Stimulated activated CD4-positive, alpha-beta T cell treated with anti-CD3 and anti-CD28 coated beads, TNF-alpha, amount 100 ng/mL, for 48 hours (primary cell): ENCODE measurements at regions not wholly inside any gene's neighbourhood (a gene's known extent, or its start where the extent isn't known, plus 50 kb on each side); places are given as distances from the start of the nearest gene placed in this dataset.

Source experiments
- DNase-seq, 3 donors: peaks; one replicate each; pipeline ENCODE4 v3.0.0-alpha.2; 2020; ENCODE audit warnings: low read depth in 3 of 3

GRCh38 chr10:79001082-79001885 lies 67.5 kb upstream of the ZMIZ1 start:
- DNase-seq = no peak

DNA sequence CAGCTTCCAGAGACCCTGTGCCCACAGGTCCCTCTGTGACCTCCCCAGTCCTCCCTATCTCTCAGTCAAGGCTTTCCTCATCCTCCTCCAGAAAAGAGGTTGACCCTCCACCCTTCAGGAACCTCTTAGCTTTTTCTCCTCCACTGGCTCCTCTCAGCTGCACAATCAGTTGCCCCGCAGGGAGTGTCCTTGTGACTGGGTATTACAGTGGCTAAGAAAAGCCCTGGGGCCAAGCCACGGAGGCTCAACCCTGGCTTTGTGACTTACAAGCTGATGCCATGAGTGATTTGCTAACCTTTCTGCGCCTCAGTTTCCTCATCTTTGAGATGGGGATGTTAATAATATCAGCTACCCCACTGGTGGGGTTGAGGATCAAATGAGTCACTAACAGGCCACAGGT lies 66.4 kb upstream of the ZMIZ1 start:
- no peak for DNase-seq

GRCh38 chr10:79003183-79004100 lies 65.3 kb upstream of the ZMIZ1 start:
- no peak for DNase-seq

GRCh38 chr10:79004311-79004710 lies 64.5 kb upstream of the ZMIZ1 start:
- DNase-seq = no peak

DNA sequence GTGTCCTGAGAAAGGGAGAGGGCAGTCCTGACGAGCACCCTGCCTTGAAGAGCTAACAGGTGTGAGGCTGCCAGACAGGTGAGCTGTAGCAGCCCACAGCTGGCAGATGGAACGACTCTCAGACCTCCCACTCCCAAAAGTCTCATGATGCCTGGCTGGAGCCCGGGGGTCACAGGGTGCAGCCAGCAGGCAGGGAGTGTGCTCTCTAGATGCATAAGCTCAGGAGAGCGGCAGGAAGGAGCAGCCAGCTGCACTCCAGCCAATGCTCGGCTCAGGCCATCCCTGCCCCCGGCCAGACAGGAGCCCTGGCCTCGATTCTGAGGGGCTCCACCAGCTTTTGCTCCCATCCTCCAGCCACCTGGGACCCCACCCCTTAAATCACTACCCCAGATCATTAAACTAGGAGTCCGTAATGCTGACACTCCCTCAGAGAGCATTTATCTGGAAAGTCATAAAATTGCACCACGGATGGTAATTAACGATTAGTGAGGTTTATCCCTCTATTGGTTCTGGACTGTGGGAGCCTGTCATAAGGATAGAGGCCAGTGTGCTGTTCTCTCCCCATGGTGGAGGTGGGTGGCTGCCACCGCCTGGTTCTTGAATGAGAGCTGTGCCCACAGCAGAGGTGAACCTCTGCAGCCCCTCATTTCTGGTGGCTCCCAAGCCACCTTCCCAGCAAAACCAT lies 63.5 kb upstream of the ZMIZ1 start:
- DNase-seq = no peak

GRCh38 chr10:79007018-79007417 lies 61.7 kb upstream of the ZMIZ1 start:
- no peak for DNase-seq

- DNase-seq = no peak
Observed at GRCh38 chr10:79007421-79008319, 61.1 kb upstream of the ZMIZ1 start.

- DNase-seq = no peak
Observed at GRCh38 chr10:79009145-79009544, 59.6 kb upstream of the ZMIZ1 start.

GRCh38 chr10:79012567-79012966 lies 56.2 kb upstream of the ZMIZ1 start:
- DNase-seq = no peak

DNA sequence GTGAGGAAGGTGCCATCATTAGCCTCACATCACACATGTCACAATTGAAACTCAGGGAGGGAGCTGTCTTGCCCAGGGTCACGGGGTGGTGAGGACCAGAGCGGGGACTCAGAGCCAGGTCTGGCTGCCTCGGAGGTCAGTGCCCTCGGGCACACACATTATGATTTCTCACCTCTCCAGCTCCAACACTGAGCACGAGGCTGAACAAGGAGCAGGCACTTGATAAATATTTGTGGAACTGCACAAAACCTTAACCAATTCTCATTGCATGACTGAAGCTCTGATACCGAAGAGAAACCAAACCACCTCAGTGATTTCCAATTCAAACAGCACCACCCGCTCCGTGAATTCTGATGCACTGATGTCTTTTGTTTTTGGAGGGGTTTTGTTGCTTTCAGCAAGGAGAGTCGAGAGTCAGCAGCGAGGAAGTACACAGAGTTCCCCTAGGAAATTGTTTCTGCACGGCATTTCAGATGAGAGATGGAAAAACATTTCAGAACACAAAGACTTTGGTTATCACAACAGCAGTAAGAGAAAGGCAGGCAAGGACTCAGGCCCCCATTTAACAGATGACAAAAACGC lies 55.3 kb upstream of the ZMIZ1 start:
- no peak for DNase-seq

DNA sequence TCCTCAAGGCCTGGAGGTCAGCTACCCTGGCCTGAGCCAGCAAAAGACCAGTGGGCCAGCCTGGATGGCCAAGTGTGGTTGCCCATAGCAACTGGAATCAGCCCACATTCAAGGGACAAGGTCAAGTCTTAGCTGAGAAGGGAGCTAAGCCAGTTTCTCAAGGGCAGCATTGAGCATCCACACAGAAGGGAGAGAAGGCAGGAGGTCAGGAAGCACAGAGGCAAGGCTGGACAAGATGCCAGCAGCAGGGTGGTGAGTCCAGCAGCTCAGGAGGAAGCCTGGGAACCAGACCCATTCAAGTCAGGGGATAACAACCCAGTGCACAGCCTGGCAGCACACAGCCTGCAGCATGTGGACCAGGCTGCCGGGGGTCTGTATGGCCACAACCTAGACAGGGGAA lies 54.0 kb upstream of the ZMIZ1 start:
- DNase-seq = no peak

- DNase-seq = no peak
Observed at GRCh38 chr10:79017882-79018520, 50.8 kb upstream of the ZMIZ1 start.

DNA sequence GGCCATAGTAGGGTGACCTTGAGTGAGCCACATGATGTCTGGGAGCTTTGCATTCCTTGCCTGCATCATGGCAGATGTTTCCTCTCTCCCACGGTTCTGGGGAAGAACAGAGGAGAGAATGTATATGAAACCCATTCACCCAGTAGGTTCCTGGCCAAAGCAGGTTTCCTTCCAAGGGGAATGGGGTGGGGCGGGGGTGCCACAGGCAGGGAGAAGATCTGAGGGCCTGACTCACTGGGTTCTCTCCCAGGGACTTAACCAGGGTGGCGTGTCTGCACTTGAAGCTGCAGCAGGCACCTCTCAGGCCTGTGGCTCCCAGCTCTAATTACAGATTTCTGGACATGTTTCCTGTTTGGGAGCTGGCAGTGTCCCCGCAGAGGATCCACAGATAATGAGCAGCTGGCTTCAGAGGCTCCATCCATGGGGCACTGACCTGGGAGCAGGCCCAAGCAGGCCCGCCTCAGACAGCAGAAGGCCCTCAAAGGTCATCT lies 50.2 kb upstream of the ZMIZ1 start:
- DNase-seq = no peak
